Astrocyte (in vitro differentiated cells and primary cell): ENCODE measurements at regions not wholly inside any gene's neighbourhood (a gene's known extent, or its start where the extent isn't known, plus 50 kb on each side); places are given as distances from the start of the nearest gene placed in this dataset.

Experiments used
- CTCF ChIP-seq: IDR thresholded peaks from 2 replicates; pipeline ENCODE4 v1.5.1; 2011; ENCODE audit warnings: low read depth, mild to moderate bottlenecking, inconsistent platforms, low read length, moderate library complexity; ENCODE audit not compliant: insufficient read depth
- EZH2 ChIP-seq: IDR thresholded peaks from 2 replicates; pipeline ENCODE4 v1.6.1; 2012; ENCODE audit warnings: mild to moderate bottlenecking, low read length, inconsistent platforms; ENCODE audit not compliant: insufficient read depth

GRCh38 chr5:164146223-164146622 is 640.8 kb downstream of the MAT2B start:
- TF ChIP-seq CTCF (no peak), EZH2 (no peak)
